Natural killer cell treated with Interleukin-12 subunit alpha and Interleukin-12 subunit beta and Interleukin-15 and Interleukin-18, amount 100 ng/mL, for 72 hours (primary cell): ENCODE measurements at regions not wholly inside any gene's neighbourhood (a gene's known extent, or its start where the extent isn't known, plus 50 kb on each side); places are given as distances from the start of the nearest gene placed in this dataset.

Experiments used
- ATAC-seq, 2 donors: fragments of 150-1000 bp; cut with Tn5 transposase in 1 of 2; sonication (Bioruptor Pico), chemical (Tn5 transposase) in 1 of 2; 2 replicates each; pipeline ENCODE4 v1.10.0; 2021
- DNase-seq: peaks from one replicate; pipeline ENCODE4 v3.0.0; 2022; ENCODE audit warnings: low spot score
- H3K27ac Mint-ChIP-seq, 2 donors: 1 replicate in 1 of 2; 2 replicates in 1 of 2; pipeline ENCODE4 v1.8.0; 2022; ENCODE audit warnings: mixed read lengths in 2 of 2, mild to moderate bottlenecking in 1 of 2, moderate library complexity in 1 of 2
- H3K27me3 Mint-ChIP-seq, 2 donors: 1 replicate in 1 of 2; 2 replicates in 1 of 2; pipeline ENCODE4 v1.8.0; 2022; ENCODE audit warnings: mixed read lengths in 2 of 2
- H3K36me3 Mint-ChIP-seq: one replicate; pipeline ENCODE4 v1.8.0; 2022; ENCODE audit warnings: mixed read lengths
- H3K4me1 Mint-ChIP-seq, 2 donors: 1 replicate in 1 of 2; 2 replicates in 1 of 2; pipeline ENCODE4 v1.8.0; 2022; ENCODE audit warnings: low read depth in 2 of 2, mixed read lengths in 2 of 2, mild to moderate bottlenecking in 1 of 2
- H3K4me3 Mint-ChIP-seq: one replicate; pipeline ENCODE4 v1.8.0; 2022; ENCODE audit warnings: mixed read lengths
- H3K9me3 Mint-ChIP-seq: 2 replicates; pipeline ENCODE4 v1.8.0; 2022; ENCODE audit warnings: mixed read lengths

GRCh38 chr3:194935632-194936470 lies 250.2 kb downstream of the FAM43A start:
- no peak for DNase-seq
- Mint-ChIP-seq H3K9me3 (no peaks in the 10 kb centered on the region), H3K4me1 (no peaks in the 10 kb centered on the region), H3K27me3 (peaks cover 2 to 10% of the 10 kb centered on the region in 2 donors), H3K4me3 (no peak overlapping the region), H3K36me3 (no peaks in the 10 kb centered on the region), H3K27ac (no peak overlapping the region)
- ATAC-seq: no peak

GRCh38 chr3:194936659-194937058 lies 251.0 kb downstream of the FAM43A start:
- DNase-seq (no peak), ATAC-seq (no peak)
- Mint-ChIP-seq H3K9me3 (no peaks in the 10 kb centered on the region), H3K27ac (no peak overlapping the region), H3K27me3 (peaks cover 2 to 16% of the 10 kb centered on the region in 2 donors), H3K4me3 (no peak overlapping the region), H3K36me3 (no peaks in the 10 kb centered on the region), H3K4me1 (no peaks in the 10 kb centered on the region)

GRCh38 chr3:194937144-194937543 lies 251.5 kb downstream of the FAM43A start:
- H3K27ac Mint-ChIP-seq: no peak overlapping the region

GRCh38 chr3:194937882-194938321 lies 252.2 kb downstream of the FAM43A start:
- H3K36me3 Mint-ChIP-seq: no peaks in the 10 kb centered on the region
- H3K9me3 Mint-ChIP-seq: no peaks in the 10 kb centered on the region
- DNase-seq (no peak), ATAC-seq (no peak)
- no peak overlapping the region for H3K4me3 Mint-ChIP-seq
- no peaks in the 10 kb centered on the region for H3K4me1 Mint-ChIP-seq
- H3K27ac Mint-ChIP-seq: no peak overlapping the region
- H3K27me3 Mint-ChIP-seq: peaks cover 0 to 8% of the 10 kb centered on the region in 2 donors

More at GRCh38 chr3:194937144-194937543, 251.5 kb downstream of the FAM43A start:
- Mint-ChIP-seq H3K36me3 (no peaks in the 10 kb centered on the region), H3K9me3 (no peaks in the 10 kb centered on the region), H3K4me3 (no peak overlapping the region), H3K27me3 (peaks cover 2 to 12% of the 10 kb centered on the region in 2 donors), H3K4me1 (no peaks in the 10 kb centered on the region)
- DNase-seq (no peak), ATAC-seq (no peak)

GRCh38 chr3:194938845-194939531 lies 253.3 kb downstream of the FAM43A start:
- Mint-ChIP-seq H3K27ac (no peak overlapping the region), H3K4me1 (no peaks in the 10 kb centered on the region), H3K36me3 (no peaks in the 10 kb centered on the region), H3K9me3 (no peaks in the 10 kb centered on the region), H3K27me3 (peaks cover 0 to 8% of the 10 kb centered on the region in 2 donors), H3K4me3 (no peak overlapping the region)
- ATAC-seq (no peak), DNase-seq (no peak)

GRCh38 chr3:194939532-194939909 lies 253.8 kb downstream of the FAM43A start:
- Mint-ChIP-seq H3K9me3 (no peaks in the 10 kb centered on the region), H3K4me3 (no peak overlapping the region), H3K27ac (no peak overlapping the region), H3K4me1 (no peaks in the 10 kb centered on the region), H3K36me3 (no peaks in the 10 kb centered on the region), H3K27me3 (peaks cover 0 to 8% of the 10 kb centered on the region in 2 donors)
- no peak for DNase-seq
- no peak for ATAC-seq

GRCh38 chr3:194939949-194940770 lies 254.5 kb downstream of the FAM43A start:
- Mint-ChIP-seq H3K4me1 (no peaks in the 10 kb centered on the region), H3K9me3 (no peaks in the 10 kb centered on the region), H3K27me3 (peaks cover 0 to 8% of the 10 kb centered on the region in 2 donors), H3K27ac (no peak overlapping the region), H3K36me3 (no peaks in the 10 kb centered on the region), H3K4me3 (no peak overlapping the region)
- ATAC-seq (no peak), DNase-seq (no peak)

GRCh38 chr3:194941360-194941955 lies 255.8 kb downstream of the FAM43A start:
- no peaks in the 10 kb centered on the region for H3K9me3 Mint-ChIP-seq

GRCh38 chr3:194941956-194942511 lies 256.4 kb downstream of the FAM43A start:
- DNase-seq (no peak), ATAC-seq (no peak)
- H3K4me3 Mint-ChIP-seq: no peak overlapping the region
- H3K4me1 Mint-ChIP-seq: no peaks in the 10 kb centered on the region
- no peak overlapping the region for H3K27ac Mint-ChIP-seq
- peaks cover 0 to 8% of the 10 kb centered on the region in 2 donors for H3K27me3 Mint-ChIP-seq
- no peaks in the 10 kb centered on the region for H3K9me3 Mint-ChIP-seq
- H3K36me3 Mint-ChIP-seq: no peaks in the 10 kb centered on the region

More at GRCh38 chr3:194941360-194941955, 255.8 kb downstream of the FAM43A start:
- H3K27ac Mint-ChIP-seq: no peak overlapping the region
- peaks cover 0 to 8% of the 10 kb centered on the region in 2 donors for H3K27me3 Mint-ChIP-seq
- peak in 1 of 2 donors; percentile 14 for ATAC-seq
- DNase-seq: no peak
- no peaks in the 10 kb centered on the region for H3K36me3 Mint-ChIP-seq
- no peak overlapping the region for H3K4me3 Mint-ChIP-seq
- no peaks in the 10 kb centered on the region for H3K4me1 Mint-ChIP-seq

GRCh38 chr3:194944526-194944925 lies 258.8 kb downstream of the FAM43A start:
- Mint-ChIP-seq H3K9me3 (no peaks in the 10 kb centered on the region), H3K4me1 (no peaks in the 10 kb centered on the region)

GRCh38 chr3:194945508-194945907 lies 259.8 kb downstream of the FAM43A start:
- DNase-seq (no peak), ATAC-seq (no peak)
- no peak overlapping the region for H3K4me3 Mint-ChIP-seq
- H3K27ac Mint-ChIP-seq: no peak overlapping the region
- no peaks in the 10 kb centered on the region for H3K36me3 Mint-ChIP-seq
- H3K4me1 Mint-ChIP-seq: no peaks in the 10 kb centered on the region
- H3K27me3 Mint-ChIP-seq: peaks cover 2 to 8% of the 10 kb centered on the region in 2 donors
- H3K9me3 Mint-ChIP-seq: no peaks in the 10 kb centered on the region

More at GRCh38 chr3:194944526-194944925, 258.8 kb downstream of the FAM43A start:
- no peak overlapping the region for H3K4me3 Mint-ChIP-seq
- no peak overlapping the region for H3K27ac Mint-ChIP-seq
- no peak for DNase-seq
- H3K27me3 Mint-ChIP-seq: peaks cover 2 to 8% of the 10 kb centered on the region in 2 donors
- ATAC-seq: no peak
- no peaks in the 10 kb centered on the region for H3K36me3 Mint-ChIP-seq

- H3K4me3 Mint-ChIP-seq: no peak overlapping the region
- H3K9me3 Mint-ChIP-seq: no peaks in the 10 kb centered on the region
- peaks cover 2 to 4% of the 10 kb centered on the region in 2 donors for H3K27me3 Mint-ChIP-seq
- H3K4me1 Mint-ChIP-seq: no peaks in the 10 kb centered on the region
- DNase-seq: no peak
- H3K36me3 Mint-ChIP-seq: no peaks in the 10 kb centered on the region
- no peak overlapping the region for H3K27ac Mint-ChIP-seq
- ATAC-seq: no peak
Observed at GRCh38 chr3:194946091-194946490, 260.4 kb downstream of the FAM43A start.

GRCh38 chr3:194949592-194949991 lies 263.9 kb downstream of the FAM43A start:
- Mint-ChIP-seq H3K27me3 (peaks cover 2 to 7% of the 10 kb centered on the region in 2 donors), H3K27ac (no peak overlapping the region), H3K4me1 (no peaks in the 10 kb centered on the region), H3K36me3 (no peaks in the 10 kb centered on the region), H3K4me3 (no peak overlapping the region), H3K9me3 (no peaks in the 10 kb centered on the region)
- ATAC-seq (no peak), DNase-seq (no peak)
